GM12878 (cell line): ENCODE measurements at regions not wholly inside any gene's neighbourhood (a gene's known extent, or its start where the extent isn't known, plus 50 kb on each side); places are given as distances from the start of the nearest gene placed in this dataset.

Source experiments
- ATF3 ChIP-seq: IDR thresholded peaks from 2 replicates; pipeline ENCODE4 v1.6.1; 2011; ENCODE audit warnings: low read depth, mild to moderate bottlenecking, low read length, moderate library complexity, borderline replicate concordance; ENCODE audit errors: extremely low read depth
- CREB1 ChIP-seq: IDR thresholded peaks from 2 replicates; pipeline ENCODE4 v1.6.1; 2012; ENCODE audit warnings: low read depth, mild to moderate bottlenecking, inconsistent platforms
- CUX1 ChIP-seq: IDR thresholded peaks from 2 replicates; pipeline ENCODE4 v1.6.1; 2012; ENCODE audit warnings: improper control_type of control experiment, low read depth, low read length; ENCODE audit not compliant: insufficient replicate concordance
- ETV6 ChIP-seq, 2 experiments: fragments of 450-650 bp in 1 of 2; IDR thresholded peaks in 1 of 2; conservative IDR thresholded peaks in 1 of 2; 2 replicates each; pipeline ENCODE4 v1.6.1; 2014; ENCODE audit warnings: antibody characterized with exemption in 1 of 2, borderline replicate concordance in 1 of 2, low read depth in 1 of 2, mild to moderate bottlenecking in 1 of 2, moderate library complexity in 1 of 2
- SREBF1 ChIP-seq: IDR thresholded peaks from 2 replicates; pipeline ENCODE4 v1.6.1; 2012; ENCODE audit warnings: mild to moderate bottlenecking, low read length
- USF1 ChIP-seq: IDR thresholded peaks from 2 replicates; pipeline ENCODE4 v1.6.1; 2011; ENCODE audit warnings: borderline replicate concordance, low read depth, mild to moderate bottlenecking, moderate library complexity, mixed read lengths, low read length; ENCODE audit not compliant: insufficient read depth; ENCODE audit errors: extremely low read length
- ZNF274 ChIP-seq: IDR thresholded peaks from one replicate; pipeline ENCODE4 v1.8.0; 2011; ENCODE audit not compliant: insufficient read length, insufficient read depth

- TF ChIP-seq ATF3 (no peak), CUX1 (no peak), ETV6 (conservative IDR thresholded peaks at IDR 0.05 in 1 of 2, IDR thresholded peaks at IDR 0.05 in 1 of 2; ENCODE audit: borderline replicate concordance in 1 of 2, low read depth in 1 of 2) (no peak), USF1 (no peak), ZNF274 (no peak), CREB1 (no peak), SREBF1 (no peak)
These were observed 482.7 kb upstream of the RGS6 start for GRCh38 chr14:71449316-71450055.
